Liver (tissue), 3 donors: ENCODE measurements at regions not wholly inside any gene's neighbourhood (a gene's known extent, or its start where the extent isn't known, plus 50 kb on each side); places are given as distances from the start of the nearest gene placed in this dataset.

Experiments used
- GABPA ChIP-seq, 2 donors: IDR thresholded peaks in 1 of 2; conservative IDR thresholded peaks in 1 of 2; 2 replicates each; pipeline ENCODE4 v1.6.1; 2016; ENCODE audit warnings: antibody characterized with exemption in 2 of 2, mild to moderate bottlenecking in 1 of 2, moderate library complexity in 1 of 2
- JUND ChIP-seq, 2 donors: IDR thresholded peaks; 2 replicates each; pipeline ENCODE4 v1.6.1; 2016; ENCODE audit warnings: antibody characterized with exemption in 2 of 2
- RAD21 ChIP-seq, 2 donors: IDR thresholded peaks; 2 replicates each; pipeline ENCODE4 v1.6.1; 2016; ENCODE audit warnings: antibody characterized with exemption in 2 of 2, mild to moderate bottlenecking in 2 of 2
- YY1 ChIP-seq: IDR thresholded peaks from 2 replicates; pipeline ENCODE4 v1.6.1; 2016; ENCODE audit warnings: antibody characterized with exemption, mild to moderate bottlenecking
- TF ChIP-seq, protein P1 (sequence below): fragments of 150-350 bp; IDR thresholded peaks from 2 replicates; pipeline ENCODE4 v1.5.1; 2017; ENCODE audit warnings: improper control_type of control experiment, low read depth, low read length; ENCODE audit not compliant: missing input control
- TF ChIP-seq, protein P2 (sequence below): IDR thresholded peaks from 2 replicates; pipeline ENCODE4 v1.6.1; 2016; ENCODE audit warnings: antibody characterized with exemption, mild to moderate bottlenecking
- donor health status: healthy.
- donor health status: healthy.

DNA sequence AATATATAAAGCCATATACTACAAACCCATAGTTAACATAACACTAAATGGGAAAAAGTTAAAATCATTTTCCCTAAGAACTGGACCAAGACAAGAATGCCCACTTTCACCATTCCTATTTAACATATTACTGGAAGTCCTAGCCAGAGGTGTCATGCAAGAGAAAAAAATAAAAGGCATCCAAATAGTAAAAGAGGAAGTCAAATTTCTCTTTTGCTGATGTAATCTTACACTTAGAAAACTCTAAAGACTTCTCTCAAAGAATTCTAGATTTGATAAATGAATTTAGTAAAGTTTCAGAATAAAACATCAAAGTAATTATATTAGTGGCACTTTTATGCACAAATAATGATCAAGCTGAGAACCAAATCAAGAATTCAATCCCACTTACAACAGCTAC is 678.9 kb upstream of the SLITRK5 start:
- TF ChIP-seq, protein P1, sequence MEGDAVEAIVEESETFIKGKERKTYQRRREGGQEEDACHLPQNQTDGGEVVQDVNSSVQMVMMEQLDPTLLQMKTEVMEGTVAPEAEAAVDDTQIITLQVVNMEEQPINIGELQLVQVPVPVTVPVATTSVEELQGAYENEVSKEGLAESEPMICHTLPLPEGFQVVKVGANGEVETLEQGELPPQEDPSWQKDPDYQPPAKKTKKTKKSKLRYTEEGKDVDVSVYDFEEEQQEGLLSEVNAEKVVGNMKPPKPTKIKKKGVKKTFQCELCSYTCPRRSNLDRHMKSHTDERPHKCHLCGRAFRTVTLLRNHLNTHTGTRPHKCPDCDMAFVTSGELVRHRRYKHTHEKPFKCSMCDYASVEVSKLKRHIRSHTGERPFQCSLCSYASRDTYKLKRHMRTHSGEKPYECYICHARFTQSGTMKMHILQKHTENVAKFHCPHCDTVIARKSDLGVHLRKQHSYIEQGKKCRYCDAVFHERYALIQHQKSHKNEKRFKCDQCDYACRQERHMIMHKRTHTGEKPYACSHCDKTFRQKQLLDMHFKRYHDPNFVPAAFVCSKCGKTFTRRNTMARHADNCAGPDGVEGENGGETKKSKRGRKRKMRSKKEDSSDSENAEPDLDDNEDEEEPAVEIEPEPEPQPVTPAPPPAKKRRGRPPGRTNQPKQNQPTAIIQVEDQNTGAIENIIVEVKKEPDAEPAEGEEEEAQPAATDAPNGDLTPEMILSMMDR = no peak
- TF ChIP-seq RAD21 (IDR thresholded peaks at IDR 0.05) = no peak
- TF ChIP-seq YY1 = no peak
- TF ChIP-seq, protein P2, sequence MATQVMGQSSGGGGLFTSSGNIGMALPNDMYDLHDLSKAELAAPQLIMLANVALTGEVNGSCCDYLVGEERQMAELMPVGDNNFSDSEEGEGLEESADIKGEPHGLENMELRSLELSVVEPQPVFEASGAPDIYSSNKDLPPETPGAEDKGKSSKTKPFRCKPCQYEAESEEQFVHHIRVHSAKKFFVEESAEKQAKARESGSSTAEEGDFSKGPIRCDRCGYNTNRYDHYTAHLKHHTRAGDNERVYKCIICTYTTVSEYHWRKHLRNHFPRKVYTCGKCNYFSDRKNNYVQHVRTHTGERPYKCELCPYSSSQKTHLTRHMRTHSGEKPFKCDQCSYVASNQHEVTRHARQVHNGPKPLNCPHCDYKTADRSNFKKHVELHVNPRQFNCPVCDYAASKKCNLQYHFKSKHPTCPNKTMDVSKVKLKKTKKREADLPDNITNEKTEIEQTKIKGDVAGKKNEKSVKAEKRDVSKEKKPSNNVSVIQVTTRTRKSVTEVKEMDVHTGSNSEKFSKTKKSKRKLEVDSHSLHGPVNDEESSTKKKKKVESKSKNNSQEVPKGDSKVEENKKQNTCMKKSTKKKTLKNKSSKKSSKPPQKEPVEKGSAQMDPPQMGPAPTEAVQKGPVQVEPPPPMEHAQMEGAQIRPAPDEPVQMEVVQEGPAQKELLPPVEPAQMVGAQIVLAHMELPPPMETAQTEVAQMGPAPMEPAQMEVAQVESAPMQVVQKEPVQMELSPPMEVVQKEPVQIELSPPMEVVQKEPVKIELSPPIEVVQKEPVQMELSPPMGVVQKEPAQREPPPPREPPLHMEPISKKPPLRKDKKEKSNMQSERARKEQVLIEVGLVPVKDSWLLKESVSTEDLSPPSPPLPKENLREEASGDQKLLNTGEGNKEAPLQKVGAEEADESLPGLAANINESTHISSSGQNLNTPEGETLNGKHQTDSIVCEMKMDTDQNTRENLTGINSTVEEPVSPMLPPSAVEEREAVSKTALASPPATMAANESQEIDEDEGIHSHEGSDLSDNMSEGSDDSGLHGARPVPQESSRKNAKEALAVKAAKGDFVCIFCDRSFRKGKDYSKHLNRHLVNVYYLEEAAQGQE = no peak
- no peak for TF ChIP-seq JUND (IDR thresholded peaks at IDR 0.05)
- TF ChIP-seq GABPA (IDR thresholded peaks at IDR 0.05 in 1 of 2, conservative IDR thresholded peaks at IDR 0.05 in 1 of 2) = no peak
